CD4-positive, alpha-beta T cell (primary cell): ENCODE measurements at regions not wholly inside any gene's neighbourhood (a gene's known extent, or its start where the extent isn't known, plus 50 kb on each side); places are given as distances from the start of the nearest gene placed in this dataset.

ENCODE experiments used
- ATAC-seq: fragments of 200-7000 bp; cut with Tn5 transposase; one replicate; pipeline ENCODE4 v1.10.0; 2022; ENCODE audit warnings: mild to moderate bottlenecking; ENCODE audit not compliant: poor library complexity
- CTCF ChIA-PET: fragments of 350-600 bp; sonication (Branson Sonifier 250); formaldehyde crosslinking; loops from one replicate; lab custom pipeline; 2021; ENCODE audit warnings: antibody characterized with exemption, inconsistent platforms; lab: Charles Lee
- POLR2A ChIA-PET: fragments of 350-600 bp; sonication (Branson Sonifier 250); formaldehyde crosslinking; loops from one replicate; lab custom pipeline; 2021; ENCODE audit warnings: antibody characterized with exemption, inconsistent platforms; lab: Charles Lee
- DNase-seq, 14 experiments: peaks; one replicate each; pipeline ENCODE4 v3.0.0-alpha.2; 2013 to 2020; ENCODE audit warnings: mixed read lengths in 2 of 14
- H3K27ac ChIP-seq, 2 donors: one replicate each; pipeline versions ENCODE4 v1.5.1 to v1.7.0; 2013; ENCODE audit warnings: low read length in 2 of 2, low read depth in 1 of 2, mild to moderate bottlenecking in 1 of 2
- H3K27me3 ChIP-seq, 2 experiments: 1 replicate in 1 of 2; 2 replicates in 1 of 2; pipeline versions ENCODE4 v1.6.1 to v1.7.0; 2013; ENCODE audit warnings: low read length in 2 of 2, control low read depth in 1 of 2, mild to moderate bottlenecking in 1 of 2, moderate library complexity in 1 of 2; ENCODE audit not compliant: insufficient read depth in 2 of 2, control insufficient read depth in 1 of 2
- H3K36me3 ChIP-seq: one replicate; pipeline ENCODE4 v1.6.1; 2013; ENCODE audit warnings: low read length, control low read depth; ENCODE audit not compliant: insufficient read depth
- H3K4me1 ChIP-seq: one replicate; pipeline ENCODE4 v1.6.1; 2013; ENCODE audit warnings: low read length, control low read depth; ENCODE audit not compliant: insufficient read depth
- H3K4me3 ChIP-seq: one replicate; pipeline ENCODE4 v1.5.1; 2013; ENCODE audit warnings: mild to moderate bottlenecking, low read length, moderate library complexity
- H3K9me3 ChIP-seq, 2 experiments: 1 replicate in 1 of 2; 2 replicates in 1 of 2; pipeline versions ENCODE4 v1.6.1 to v1.7.0; 2013; ENCODE audit warnings: low read length in 2 of 2, mild to moderate bottlenecking in 2 of 2, control low read depth in 1 of 2, moderate library complexity in 1 of 2; ENCODE audit not compliant: control insufficient read depth in 1 of 2, insufficient read depth in 1 of 2
- H3K27ac Mint-ChIP-seq: one replicate; pipeline ENCODE4 v1.8.0; 2020; ENCODE audit warnings: mixed read lengths
- H3K27me3 Mint-ChIP-seq: one replicate; pipeline ENCODE4 v1.8.0; 2021; ENCODE audit warnings: mixed read lengths
- H3K36me3 Mint-ChIP-seq: one replicate; pipeline ENCODE4 v1.8.0; 2021; ENCODE audit warnings: low read depth, mixed read lengths
- H3K4me1 Mint-ChIP-seq: one replicate; pipeline ENCODE4 v1.8.0; 2021; ENCODE audit warnings: low read depth, mixed read lengths
- H3K4me3 Mint-ChIP-seq: one replicate; pipeline ENCODE4 v1.8.0; 2020; ENCODE audit warnings: mild to moderate bottlenecking, mixed read lengths
- H3K9me3 Mint-ChIP-seq: one replicate; pipeline ENCODE4 v1.8.0; 2020; ENCODE audit warnings: mixed read lengths
- intact Hi-C, 2 experiments: fragments of 100-400 bp; cut with DNase I in 1 of 2; cut with micrococcal nuclease in 1 of 2; formaldehyde crosslinking; loops; one replicate each; pipeline versions ENCODE4 v1.15.1 to v1.9.0; 2023 to 2025; cut with DNase I, micrococcal nuclease
- TF ChIP-seq, protein P1 (sequence below): fragments of 200-600 bp; IDR thresholded peaks from one replicate; pipeline ENCODE4 v1.8.0; 2022; ENCODE audit warnings: antibody characterized with exemption, mild to moderate bottlenecking

DNA sequence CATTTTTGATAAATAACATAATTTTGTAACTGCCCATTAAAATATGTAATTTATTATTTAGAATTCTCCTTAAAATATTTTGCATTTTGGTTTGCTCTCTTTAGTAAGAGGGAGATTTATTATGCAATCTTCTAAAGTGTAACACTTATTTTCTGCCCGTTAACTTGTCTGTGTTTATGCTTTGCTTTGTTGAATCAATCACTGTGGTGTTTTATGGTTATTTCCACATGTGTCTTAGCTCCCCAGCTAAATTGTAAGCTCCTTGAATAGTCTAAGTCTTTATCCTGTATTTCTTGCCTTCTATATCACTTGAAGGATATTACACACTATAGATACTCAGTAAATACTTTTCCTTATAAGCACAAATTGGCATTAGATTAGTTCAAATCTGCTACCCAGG lies 166.6 kb upstream of the SPRED2 start:
- H3K9me3 Mint-ChIP-seq, result no peaks in the 10 kb centered on the region
- H3K4me1 ChIP-seq, result no peaks in the 10 kb centered on the region
- no peak overlapping the region for H3K27ac ChIP-seq
- peaks cover 5 to 7% of the 10 kb centered on the region in 2 experiments for H3K9me3 ChIP-seq
- TF ChIP-seq, protein P1, sequence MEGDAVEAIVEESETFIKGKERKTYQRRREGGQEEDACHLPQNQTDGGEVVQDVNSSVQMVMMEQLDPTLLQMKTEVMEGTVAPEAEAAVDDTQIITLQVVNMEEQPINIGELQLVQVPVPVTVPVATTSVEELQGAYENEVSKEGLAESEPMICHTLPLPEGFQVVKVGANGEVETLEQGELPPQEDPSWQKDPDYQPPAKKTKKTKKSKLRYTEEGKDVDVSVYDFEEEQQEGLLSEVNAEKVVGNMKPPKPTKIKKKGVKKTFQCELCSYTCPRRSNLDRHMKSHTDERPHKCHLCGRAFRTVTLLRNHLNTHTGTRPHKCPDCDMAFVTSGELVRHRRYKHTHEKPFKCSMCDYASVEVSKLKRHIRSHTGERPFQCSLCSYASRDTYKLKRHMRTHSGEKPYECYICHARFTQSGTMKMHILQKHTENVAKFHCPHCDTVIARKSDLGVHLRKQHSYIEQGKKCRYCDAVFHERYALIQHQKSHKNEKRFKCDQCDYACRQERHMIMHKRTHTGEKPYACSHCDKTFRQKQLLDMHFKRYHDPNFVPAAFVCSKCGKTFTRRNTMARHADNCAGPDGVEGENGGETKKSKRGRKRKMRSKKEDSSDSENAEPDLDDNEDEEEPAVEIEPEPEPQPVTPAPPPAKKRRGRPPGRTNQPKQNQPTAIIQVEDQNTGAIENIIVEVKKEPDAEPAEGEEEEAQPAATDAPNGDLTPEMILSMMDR, result no peak
- CTCF ChIA-PET, result no interaction called here
- no peak overlapping the region for H3K4me3 Mint-ChIP-seq
- H3K27ac Mint-ChIP-seq, result no peak overlapping the region
- H3K4me3 ChIP-seq, result no peak overlapping the region
- no peak for DNase-seq
- ATAC-seq, result no peak
- no peaks in the 10 kb centered on the region for H3K36me3 Mint-ChIP-seq
- POLR2A ChIA-PET, result no interaction called here
- no peaks in the 10 kb centered on the region for H3K4me1 Mint-ChIP-seq
- peaks cover 12% of the 10 kb centered on the region for H3K27me3 Mint-ChIP-seq
- H3K36me3 ChIP-seq, result no peaks in the 10 kb centered on the region
- peaks cover 0 to 4% of the 10 kb centered on the region in 2 experiments for H3K27me3 ChIP-seq
- intact Hi-C loops, result no loop called here

DNA sequence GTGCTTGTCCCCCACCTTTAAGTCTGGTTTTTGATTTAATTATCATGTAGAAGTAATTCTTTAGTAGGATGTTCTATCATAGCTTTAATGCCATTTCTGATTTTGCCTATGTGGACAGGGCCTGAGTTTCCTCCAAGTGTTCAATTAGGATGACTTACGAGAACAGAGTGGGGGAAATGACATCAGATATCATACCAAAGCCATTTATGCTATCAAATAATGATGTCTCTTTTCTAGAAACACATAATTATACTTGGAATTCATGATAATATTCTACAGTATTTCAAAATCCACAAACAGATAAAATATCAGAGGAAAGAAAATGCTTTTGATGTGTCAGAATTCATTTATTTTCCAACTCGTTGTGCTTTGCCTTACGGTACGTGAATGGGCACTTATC lies 165.9 kb upstream of the SPRED2 start:
- TF ChIP-seq, protein P1, result no peak
- Mint-ChIP-seq H3K4me1 (no peaks in the 10 kb centered on the region), H3K4me3 (no peak overlapping the region), H3K9me3 (no peaks in the 10 kb centered on the region), H3K36me3 (no peaks in the 10 kb centered on the region), H3K27me3 (peaks cover 12% of the 10 kb centered on the region), H3K27ac (no peak overlapping the region)
- ChIA-PET POLR2A (no interaction called here), CTCF (interaction anchor here (0.6 kb wide), 1 partner anchor 22 kb away, joined by 4 read pairs; no protein-coding TSS in a partner anchor)
- H3K9me3 ChIP-seq, result peaks cover 5 to 7% of the 10 kb centered on the region in 2 experiments
- no peak overlapping the region for H3K4me3 ChIP-seq
- H3K4me1 ChIP-seq, result no peaks in the 10 kb centered on the region
- no peaks in the 10 kb centered on the region for H3K36me3 ChIP-seq
- intact Hi-C loops, result no loop called here
- H3K27me3 ChIP-seq, result peaks cover 0 to 4% of the 10 kb centered on the region in 2 experiments
- no peak for ATAC-seq
- no peak for DNase-seq
- no peak overlapping the region for H3K27ac ChIP-seq

DNA sequence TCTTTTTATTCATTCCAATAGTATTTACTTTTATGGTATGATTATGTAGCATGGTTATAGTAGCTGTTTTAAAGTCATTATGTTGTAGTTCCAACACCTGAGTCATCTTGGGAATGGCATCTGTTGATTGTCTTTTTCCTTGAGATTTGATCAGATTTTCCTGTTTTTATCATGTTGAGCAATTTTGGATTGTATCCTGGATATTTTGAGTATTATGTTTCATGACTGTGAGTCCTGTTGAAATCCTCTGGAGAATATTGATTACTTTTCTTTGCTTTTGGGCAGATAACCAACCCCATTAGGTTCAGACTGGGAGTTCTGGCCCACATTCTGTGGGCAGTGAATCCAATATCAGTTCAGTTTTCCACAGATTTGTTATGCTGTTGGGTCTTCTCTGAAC lies 163.2 kb upstream of the SPRED2 start:
- CTCF ChIA-PET, result no interaction called here
- peaks cover 2 to 4% of the 10 kb centered on the region in 2 experiments for H3K27me3 ChIP-seq
- Mint-ChIP-seq H3K27ac (no peak overlapping the region), H3K9me3 (no peaks in the 10 kb centered on the region), H3K36me3 (no peaks in the 10 kb centered on the region), H3K27me3 (peaks cover 16% of the 10 kb centered on the region), H3K4me1 (no peaks in the 10 kb centered on the region), H3K4me3 (no peak overlapping the region)
- TF ChIP-seq, protein P1, result no peak
- no peaks in the 10 kb centered on the region for H3K36me3 ChIP-seq
- intact Hi-C loops, result no loop called here
- DNase-seq, result no peak
- no peaks in the 10 kb centered on the region for H3K4me1 ChIP-seq
- H3K27ac ChIP-seq, result no peak overlapping the region
- POLR2A ChIA-PET, result no interaction called here
- no peak overlapping the region for H3K4me3 ChIP-seq
- no peak for ATAC-seq
- peaks cover 5 to 7% of the 10 kb centered on the region in 2 experiments for H3K9me3 ChIP-seq
